IPS-NIHi7 (cell line): ENCODE measurements at regions not wholly inside any gene's neighbourhood (a gene's known extent, or its start where the extent isn't known, plus 50 kb on each side); places are given as distances from the start of the nearest gene placed in this dataset.
A peak's percentile ranks its signal among the peaks of the same experiment; 100 is the strongest.

Experiments used
- DNase-seq: peaks from one replicate; pipeline ENCODE4 v3.0.0; 2012; ENCODE audit warnings: mixed read lengths; ENCODE audit errors: extremely low spot score

DNA sequence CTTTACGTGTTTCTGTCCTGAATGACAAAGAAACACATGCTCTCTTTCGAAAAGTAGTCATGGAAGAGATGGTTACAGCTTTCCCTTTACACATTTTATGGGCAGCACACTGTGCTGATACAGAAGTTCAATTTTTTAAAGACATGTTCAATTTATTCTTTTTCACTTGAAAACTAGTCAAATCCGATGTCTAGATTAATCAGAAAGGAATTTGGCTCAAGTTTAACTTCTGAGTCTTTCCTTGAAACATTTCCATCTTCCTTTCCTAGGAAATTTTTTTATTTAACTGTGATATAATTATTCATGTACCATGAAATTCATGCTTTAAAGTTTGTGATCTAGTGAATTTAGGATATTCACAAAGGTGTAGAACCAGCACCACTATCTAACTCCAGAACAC is 360.1 kb downstream of the TNS3 start:
- no peak for DNase-seq

DNA sequence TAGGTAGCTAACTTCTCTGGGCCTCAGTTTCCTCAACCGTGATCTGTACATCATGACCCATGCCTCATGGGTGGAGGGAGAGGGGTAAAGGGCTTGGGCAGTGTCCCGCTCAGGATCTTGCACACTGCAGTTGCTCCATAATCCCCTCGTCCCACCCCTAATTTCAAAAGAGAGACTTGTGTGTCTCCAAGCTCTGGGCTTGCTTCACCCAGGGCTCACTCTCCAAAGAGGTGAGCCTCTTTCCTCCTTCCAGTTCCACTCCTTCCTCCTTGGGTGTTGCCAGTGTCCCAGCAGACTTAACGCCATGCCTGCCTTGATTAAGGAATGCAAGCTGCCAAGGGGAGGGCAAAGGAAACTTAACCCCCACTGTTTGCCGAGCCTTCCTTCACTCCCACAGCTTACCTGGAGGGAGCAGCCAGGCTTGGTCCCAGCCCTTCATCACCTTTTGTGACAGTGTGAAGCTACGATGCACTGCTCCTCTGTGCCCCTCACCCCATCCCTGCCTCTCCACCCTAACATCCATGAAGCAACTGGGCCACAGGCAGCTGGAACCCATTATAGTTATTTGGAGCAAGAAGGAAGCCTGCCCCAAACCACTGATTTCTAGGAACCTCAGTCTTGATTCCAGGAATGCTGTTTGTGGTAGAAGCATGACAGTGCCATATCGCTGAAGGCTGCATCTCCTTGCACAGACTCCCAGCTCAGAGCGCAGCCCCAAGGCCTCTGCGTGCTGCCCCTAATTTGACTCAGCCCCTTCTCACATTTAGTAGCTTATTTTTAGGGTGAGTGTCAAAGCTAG is 363.3 kb downstream of the TNS3 start:
- DNase-seq: no peak

DNA sequence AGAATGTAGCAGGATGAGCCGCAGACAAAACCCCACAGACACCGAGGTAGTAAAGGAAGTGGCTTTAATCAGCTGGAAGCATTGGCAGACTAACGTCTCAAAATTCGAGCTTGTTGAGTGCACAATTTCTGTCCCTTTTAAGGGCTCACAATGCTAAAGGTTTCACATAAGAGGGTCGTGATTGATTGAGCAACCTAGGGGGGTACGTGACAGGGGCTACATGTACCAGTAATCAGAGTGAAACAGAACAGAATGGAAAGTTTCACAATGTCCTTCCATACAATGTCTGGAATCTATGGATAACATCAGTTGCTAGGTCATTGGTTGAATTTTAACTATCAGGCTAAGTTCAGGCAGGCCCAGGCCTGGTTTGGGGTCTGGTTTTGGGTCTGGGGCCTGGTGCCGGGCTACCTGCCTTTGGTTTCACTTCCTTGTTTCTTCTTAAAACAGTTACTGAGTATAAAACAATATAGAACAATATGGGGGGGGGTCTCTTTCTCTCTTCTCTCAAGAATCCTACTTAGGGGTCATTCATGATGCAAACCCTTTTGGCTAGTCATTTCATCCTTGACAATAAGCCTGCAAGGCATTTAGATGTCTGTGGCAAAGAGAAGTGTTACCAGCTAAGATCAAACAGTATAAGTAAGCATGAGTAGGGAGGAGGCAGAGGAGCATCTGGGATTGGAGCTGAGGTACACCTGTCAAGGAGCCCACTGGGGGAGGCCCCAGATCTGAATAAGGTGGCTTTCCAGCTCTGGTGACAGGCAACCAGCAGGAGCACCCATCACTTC is 364.1 kb downstream of the TNS3 start:
- DNase-seq: no peak

DNA sequence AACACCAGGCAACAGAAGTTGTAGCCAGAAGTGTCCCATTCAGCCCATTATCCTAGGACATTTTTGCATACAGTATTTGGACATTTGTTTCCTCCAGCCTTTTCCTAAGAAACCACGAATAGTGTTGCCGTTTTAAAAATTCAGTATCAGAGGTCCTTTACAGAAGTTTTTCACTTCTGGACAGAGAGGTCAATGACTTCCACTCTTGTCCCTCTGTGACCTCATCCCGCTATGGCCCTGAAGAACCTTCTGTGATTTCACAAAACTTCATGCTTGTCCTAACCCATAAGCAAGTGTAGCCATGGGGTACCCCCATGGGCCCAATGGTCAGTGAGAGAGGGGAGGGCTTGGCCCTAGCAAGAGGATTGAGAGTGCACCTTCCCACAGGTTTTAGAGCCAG is 364.8 kb downstream of the TNS3 start:
- no peak for DNase-seq

DNA sequence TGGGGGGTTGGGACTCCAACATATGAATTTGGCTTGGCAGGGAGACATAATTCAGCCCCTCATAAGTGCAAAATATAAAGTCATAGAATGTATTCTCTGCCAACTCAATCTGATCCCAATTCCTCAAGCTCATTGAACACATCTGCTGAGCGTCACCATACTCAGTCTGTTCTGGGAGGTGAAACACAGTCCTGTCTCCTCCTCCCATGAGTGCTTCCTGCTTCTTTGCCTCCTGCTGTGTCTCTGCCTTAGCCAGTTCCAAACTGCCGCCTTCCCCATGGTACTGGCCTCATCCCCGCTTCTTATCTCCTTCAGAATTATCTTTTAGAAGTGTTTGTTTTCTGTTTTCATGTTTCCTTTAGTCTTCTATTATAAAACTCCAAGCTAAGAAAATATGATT is 365.5 kb downstream of the TNS3 start:
- DNase-seq: no peak

DNA sequence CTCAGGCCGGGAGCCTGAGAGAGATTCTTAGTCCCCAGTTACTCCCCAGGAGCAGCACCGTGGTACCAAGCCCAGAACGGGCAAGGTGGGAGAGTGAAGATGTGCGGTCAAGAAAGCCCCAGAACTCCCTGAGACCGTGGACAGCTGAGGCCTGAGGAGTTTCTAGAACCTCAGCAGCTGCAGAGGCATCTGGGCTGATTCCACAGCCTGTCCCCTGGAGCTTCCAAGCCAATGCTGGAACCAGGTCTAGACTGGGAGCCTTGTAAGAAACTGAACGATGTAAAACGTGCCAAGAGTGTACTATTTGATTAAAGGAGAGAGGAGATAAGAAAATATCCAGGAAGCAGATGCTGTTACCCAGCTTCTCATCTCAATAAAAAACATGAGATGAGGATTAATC is 366.3 kb downstream of the TNS3 start:
- DNase-seq: no peak

DNA sequence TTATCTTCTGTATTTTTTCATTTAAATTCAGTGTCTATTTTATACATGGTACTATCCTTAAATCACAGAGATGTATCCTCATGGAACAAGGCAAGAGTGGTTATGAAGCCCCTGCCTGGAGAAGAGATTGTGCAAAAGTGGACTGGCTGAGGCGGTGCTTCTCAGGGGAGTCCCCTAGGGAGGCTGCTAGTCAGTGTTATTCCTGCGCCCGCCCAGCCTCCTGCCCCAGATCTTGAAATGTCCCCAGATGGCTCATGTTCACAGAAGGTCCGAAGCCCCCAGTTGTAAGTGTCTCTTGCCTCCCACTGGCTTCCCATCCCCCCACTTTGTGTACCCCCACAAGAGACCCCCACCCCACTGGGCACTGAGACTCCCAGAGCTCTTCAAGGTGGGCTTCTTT is 366.9 kb downstream of the TNS3 start:
- DNase-seq: no peak

DNA sequence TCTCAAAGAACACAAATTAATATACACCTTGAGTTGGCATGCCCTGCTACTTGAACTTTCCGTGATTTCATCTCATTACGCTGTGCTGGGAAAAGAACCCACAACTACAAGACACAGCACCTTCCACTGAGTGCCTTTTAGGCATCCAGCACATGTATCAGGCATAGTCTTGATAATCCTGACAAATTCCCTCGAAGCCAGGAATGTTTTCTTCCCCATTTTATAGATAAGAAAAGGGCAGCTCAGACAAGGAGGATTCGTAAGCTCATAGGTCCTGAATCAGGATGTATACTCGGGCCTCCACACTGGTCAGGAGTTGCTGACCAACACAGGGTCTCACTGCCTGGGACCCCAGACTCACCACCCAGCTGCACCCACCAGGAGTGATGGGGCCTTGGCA is 368.6 kb downstream of the TNS3 start:
- DNase-seq: no peak

DNA sequence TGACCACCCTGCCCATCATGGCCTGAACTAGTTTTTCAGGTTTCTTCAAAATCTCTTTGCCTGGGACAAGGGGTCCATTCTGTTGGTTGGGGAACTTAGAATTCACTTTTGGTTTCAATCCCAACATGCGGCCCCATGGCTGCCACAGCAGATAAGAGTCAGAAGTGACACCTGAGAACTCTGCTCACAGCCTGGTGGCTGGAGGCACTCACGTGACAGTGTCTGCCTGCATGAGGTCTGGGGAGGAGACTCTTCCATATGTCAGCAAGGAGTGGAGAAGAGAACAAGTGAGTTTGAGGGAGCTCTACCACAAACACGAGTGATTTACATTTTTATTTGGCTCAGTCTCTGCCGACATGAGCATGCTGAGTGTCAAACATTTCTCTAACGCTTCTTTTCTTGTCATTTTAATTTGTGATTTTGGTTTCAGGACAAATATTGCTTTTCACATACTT is 370.4 kb downstream of the TNS3 start:
- no peak for DNase-seq

DNA sequence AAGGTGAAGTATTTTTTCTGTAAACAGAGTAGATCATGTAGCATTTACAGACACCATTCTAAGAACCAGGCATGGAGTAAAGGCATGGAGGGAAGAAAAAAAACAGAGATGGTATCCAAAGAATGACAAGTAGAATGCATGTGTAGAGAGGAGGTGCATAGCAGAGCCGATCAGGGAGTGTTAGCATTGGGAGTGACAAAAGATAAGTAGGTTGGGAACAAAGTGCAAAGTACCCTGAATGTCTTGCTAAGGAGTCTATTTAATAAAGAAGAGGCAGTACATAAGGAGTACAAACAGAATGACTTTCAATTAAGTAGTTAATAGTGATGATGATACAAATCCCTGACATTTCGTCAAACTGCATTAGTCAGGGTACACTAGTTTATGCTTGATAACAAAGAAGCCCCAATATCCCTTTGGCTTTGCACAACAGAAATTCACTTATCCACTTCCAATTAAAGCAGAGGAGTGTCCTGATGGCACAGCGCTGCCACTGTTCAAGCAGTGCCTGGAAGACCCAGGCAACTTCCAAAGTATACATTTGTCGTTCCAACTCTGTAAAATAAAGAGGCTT is 371.5 kb downstream of the TNS3 start:
- DNase-seq: no peak

DNA sequence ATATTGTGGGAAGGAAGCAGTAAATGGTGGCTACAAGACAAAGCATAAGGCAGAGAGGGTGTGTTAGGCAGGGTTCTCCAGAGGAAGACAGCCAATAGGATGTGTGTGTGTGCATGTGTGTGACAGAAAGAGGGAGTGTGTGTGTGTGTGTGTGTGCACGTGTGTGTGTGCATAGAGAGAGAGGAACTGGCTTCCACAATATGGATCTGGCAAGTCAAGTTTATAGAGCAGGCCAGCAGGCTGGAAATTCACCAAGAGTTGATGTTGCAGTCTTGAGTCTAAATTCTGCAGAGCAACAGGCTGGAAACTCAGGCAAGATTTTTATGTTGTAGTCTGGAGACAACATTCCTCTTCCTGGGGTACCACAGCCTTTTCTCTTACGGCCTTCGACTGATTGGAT is 374.0 kb downstream of the TNS3 start:
- no peak for DNase-seq

DNA sequence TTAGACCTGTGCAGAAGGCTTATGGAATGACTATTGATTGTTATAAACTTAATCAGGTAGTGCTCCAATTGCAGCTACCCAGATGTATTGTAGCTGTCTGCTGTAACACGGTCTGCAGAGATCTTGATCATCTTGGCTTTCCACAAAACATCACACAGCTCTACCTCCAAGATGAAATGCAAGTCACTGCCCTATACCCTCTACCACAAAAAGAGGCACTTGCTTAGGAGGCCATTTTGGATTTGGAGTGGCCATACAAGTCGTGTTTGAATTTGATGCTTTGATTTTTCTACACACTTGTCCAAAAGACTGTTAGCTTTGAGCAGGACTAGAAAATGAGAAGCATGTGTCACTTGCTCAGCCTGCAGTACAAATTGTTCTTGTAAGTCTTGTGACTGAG is 377.2 kb downstream of the TNS3 start:
- no peak for DNase-seq

DNA sequence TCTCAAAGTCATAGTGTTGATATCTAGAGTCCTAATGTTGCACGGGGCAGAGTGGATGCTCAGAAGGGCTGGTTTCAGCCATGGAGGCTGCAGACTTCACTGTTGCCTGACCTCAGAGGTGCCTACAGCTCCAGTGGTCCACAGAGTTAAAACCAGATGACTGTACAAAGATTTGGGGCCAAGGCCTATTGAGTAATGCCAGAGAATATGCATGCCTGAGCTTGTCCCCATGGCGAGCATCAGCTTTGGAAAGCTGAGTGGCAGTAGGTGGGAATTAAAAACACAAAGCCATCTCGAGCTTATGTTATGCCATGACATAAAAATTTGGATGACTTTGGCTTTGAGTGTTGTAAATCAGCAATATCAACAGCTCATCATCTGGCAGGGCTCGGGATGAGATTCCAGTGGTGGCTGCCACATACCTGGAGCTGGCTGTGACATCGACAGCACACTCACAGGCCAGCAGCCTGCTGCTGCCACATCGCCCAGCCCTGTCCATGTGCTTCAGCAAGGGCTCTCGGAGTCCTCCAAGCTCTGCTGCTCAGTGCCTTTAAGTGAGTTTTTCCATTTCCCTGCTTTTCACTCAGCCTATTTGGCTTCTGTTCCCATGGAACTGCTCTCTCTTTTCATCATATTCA is 379.6 kb downstream of the TNS3 start:
- no peak for DNase-seq

DNA sequence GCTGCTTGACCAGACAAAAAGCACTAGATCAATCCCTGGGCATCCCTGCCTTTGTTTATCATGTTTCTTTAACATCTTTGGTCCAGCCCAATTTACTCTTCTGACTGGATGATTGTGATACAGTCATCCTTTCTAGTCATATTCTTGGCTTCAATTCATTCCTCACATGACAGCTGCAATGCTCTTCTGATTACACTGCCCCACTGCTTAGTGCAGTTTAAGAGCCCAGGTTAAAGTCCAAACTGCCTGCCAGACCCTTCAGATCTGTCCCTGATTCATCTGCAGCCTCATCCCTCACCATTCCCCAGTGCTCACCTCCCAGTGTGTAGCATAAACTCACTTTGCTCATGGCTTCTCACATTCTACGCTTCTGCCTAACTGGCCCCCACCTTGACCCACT is 383.8 kb downstream of the TNS3 start:
- no peak for DNase-seq

DNA sequence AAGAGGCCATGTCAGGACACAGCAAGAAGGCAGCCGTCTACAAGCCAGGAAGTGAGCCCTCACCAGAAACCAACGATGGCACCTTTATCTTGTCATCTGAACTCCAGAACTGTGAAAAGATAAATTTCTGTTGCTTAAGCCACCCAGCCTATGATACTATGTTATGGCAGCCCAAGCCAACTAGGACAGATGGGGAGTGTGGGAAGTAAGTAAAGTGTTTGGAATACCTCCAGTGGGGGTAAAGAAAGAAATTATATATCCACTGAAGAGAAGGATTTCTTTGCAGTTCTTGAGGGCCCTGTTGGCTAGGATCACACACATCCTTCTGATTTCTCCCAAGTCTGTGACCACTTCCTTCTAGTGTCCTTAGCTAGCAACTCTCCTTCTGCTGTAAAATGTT is 384.4 kb downstream of the TNS3 start:
- DNase-seq: no peak

DNA sequence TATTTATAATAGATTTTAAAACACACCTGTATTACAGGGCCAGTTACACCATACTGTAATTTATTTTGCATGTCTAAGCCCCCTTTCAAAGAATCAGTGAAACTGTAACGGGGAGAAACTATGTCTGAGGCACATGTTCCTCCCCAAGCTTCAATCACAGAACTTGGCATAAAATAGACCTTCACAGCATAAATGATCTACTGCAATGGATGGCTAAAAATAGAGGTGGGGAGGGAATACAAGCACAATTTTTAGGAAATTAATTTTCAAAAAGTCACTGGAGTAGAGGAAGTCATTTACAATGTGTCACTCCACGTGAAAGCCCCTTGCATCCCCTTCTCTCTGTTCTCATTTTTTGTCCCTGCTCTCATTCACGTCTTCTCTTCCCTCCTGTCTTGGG is 385.2 kb downstream of the TNS3 start:
- DNase-seq: no peak

DNA sequence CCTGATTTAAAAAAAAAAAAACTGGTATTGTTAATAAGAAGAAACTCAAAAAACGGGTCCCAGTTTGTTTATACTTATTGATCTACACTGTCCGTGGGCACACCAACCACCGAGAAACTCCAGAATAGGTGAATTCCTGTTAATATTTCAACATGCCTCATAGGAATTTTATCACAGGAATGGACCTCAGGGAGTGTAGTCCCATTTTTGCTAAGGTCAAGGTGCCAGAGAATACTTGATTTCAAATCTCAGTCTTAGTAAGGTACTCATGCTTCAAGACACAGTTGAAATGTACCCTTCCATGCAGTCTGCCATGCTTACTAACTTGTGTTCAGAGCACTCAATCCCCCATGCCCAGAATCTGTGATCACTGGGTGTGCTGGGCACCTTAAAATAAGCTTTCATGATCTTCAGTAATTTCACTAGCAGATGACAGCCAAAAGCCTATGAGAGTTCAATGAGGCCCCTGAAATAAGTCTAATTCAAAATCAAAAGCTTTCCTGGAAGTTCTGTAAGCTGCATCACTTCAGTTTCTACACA is 385.7 kb downstream of the TNS3 start:
- DNase-seq: no peak

DNA sequence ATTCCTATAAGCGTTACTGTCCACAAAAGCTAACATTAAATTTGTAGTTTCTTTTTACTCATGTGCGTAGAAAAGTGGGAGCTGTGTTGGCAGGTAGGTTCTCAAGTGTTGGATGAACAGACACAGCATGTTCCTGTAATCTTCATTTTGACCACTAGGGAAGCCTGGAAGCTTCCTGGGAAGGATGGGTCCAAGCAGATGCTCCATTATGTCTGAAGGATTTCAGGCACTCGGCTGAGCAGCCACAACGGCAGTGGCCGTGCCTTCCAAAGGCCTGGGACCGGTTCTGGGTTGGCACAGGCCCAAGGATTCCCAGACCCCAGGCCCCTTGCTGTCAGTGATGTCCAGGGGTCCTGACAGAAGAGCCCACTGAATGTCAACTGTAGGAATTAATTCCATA is 386.3 kb downstream of the TNS3 start:
- peak; percentile 55 for DNase-seq

DNA sequence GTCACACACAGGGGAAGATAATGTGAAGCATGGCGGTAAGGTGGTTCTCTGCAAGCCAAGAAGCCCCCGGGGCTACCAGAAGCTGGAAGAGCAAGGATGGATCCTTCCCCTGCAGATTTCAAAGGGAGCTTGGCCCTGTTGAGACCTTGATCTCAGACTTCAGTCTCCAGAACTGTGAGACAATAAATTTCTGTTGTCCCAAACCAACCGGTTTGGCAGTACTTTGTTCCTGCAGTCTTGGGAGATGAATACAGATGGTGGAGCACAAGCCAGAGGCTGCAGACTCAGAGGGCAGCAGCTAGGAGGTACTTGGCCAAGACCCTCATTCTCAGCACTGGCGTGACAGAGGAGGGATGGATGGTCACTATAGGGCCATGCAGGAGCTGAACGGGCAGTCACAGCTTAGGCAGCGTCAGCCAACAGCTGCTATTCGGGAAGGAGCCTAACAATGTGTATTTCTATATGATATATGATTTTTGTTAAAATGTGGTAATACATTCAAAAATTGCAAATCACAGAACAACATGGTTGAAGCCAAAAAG is 387.3 kb downstream of the TNS3 start:
- no peak for DNase-seq

DNA sequence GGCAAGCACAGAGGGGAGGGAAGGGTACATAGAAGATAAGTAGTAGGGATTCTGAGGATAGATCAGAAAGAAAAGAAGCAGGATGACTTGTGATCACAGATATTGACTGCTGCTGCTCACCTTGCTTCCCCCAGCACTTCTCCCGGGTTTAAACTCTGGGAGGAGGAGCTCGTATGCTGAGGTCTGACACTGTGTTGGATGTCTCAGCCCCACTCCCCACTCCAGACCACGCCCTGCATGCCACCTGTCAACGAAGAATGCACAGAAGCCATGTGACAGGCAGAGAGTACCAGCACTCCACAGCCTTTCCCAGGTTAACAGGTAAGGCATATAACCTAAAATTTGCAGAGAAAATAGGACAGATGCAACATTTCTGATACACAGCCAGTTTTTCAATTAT is 388.9 kb downstream of the TNS3 start:
- no peak for DNase-seq

DNA sequence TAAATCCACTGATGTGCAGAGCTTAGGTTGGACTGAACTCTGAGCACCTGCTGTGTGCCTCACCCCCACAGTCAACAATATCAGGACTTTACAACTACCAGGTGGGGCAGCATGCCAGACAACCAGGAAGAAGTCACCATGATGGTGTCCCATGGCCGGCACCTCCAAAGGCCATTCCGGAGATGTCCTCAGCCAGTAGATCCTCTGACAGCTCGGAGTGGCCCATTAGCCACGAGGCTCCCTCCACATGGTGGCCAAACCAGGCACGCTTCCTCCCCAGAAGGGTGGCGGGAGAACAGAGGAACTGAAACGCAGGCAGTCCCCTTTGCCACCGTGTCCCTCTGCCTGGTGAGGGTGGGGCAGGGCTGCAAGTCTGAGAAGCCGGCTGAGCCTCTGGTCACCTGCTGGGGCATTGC is 390.0 kb downstream of the TNS3 start:
- no peak for DNase-seq

DNA sequence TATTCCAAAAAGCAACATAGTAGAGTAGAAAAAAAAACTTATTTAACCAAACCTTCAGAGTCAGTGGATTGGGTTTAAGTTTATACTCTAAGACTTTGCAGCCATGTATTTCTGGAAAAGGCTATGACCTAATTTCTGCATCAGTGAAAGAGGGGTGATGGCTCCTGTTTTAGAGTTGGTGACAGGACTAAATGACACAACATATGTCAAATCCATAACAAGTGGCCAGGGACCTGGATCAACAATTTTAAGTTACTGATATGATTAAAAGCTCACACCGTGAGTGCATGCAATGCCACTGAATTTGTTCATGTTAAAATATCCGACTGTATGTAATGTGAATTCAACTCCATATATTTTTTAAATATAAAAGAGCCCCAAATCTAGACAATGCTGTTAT is 390.6 kb downstream of the TNS3 start:
- no peak for DNase-seq
